ENCODE measurements at regions not wholly inside any gene's neighbourhood (a gene's known extent, or its start where the extent isn't known, plus 50 kb on each side); places are given as distances from the start of the nearest gene placed in this dataset.

- no peak for TF ChIP-seq POLR2A (IDR thresholded peaks at IDR 0.05)
- no peak for TF ChIP-seq CTCF (IDR thresholded peaks at IDR 0.05)
Measured at GRCh38 chr12:131254374-131254773, 300.7 kb downstream of the ADGRD1 start.
